ENCODE measurements at regions not wholly inside any gene's neighbourhood (a gene's known extent, or its start where the extent isn't known, plus 50 kb on each side); places are given as distances from the start of the nearest gene placed in this dataset.
"Not testable (repeated sequence)": the region's sequence is repeated elsewhere in the genome, so short reads cannot be mapped to it uniquely, and the experiment has no call there.

- DNase-seq = peak in 2 of 51 donors; percentile 6 to 21
Measured at GRCh38 chr5:125236981-125237380, 490.5 kb upstream of the ZNF608 start.

GRCh38 chr5:125244531-125244930 is 498.1 kb upstream of the ZNF608 start:
- DNase-seq = no peak

GRCh38 chr5:125245216-125245615 is 498.8 kb upstream of the ZNF608 start:
- no peak for DNase-seq

- no peak for DNase-seq
Measured at GRCh38 chr5:125249400-125249799, 503.0 kb upstream of the ZNF608 start.

- no peak for DNase-seq
Measured at GRCh38 chr5:125251703-125252102, 505.3 kb upstream of the ZNF608 start.

- not testable (repeated sequence) for DNase-seq
Measured at GRCh38 chr5:125253634-125254033, 507.2 kb upstream of the ZNF608 start.

GRCh38 chr5:125254267-125254666 is 507.8 kb upstream of the ZNF608 start:
- no peak for DNase-seq

GRCh38 chr5:125256296-125256695 is 509.9 kb upstream of the ZNF608 start:
- no peak for DNase-seq

- no peak for DNase-seq
Measured at GRCh38 chr5:125257057-125257972, 510.9 kb upstream of the ZNF608 start.

GRCh38 chr5:125257997-125258396 is 511.6 kb upstream of the ZNF608 start:
- no peak for DNase-seq

- DNase-seq = no peak
Measured at GRCh38 chr5:125258615-125259014, 512.2 kb upstream of the ZNF608 start.

GRCh38 chr5:125261505-125262250 is 515.2 kb upstream of the ZNF608 start:
- no peak for DNase-seq

GRCh38 chr5:125262782-125263181 is 516.3 kb upstream of the ZNF608 start:
- no peak for DNase-seq

- no peak for DNase-seq
Measured at GRCh38 chr5:125263356-125263755, 516.9 kb upstream of the ZNF608 start.

- no peak for DNase-seq
Measured at GRCh38 chr5:125266106-125266505, 519.7 kb upstream of the ZNF608 start.

- DNase-seq = no peak
Measured at GRCh38 chr5:125267636-125268248, 521.3 kb upstream of the ZNF608 start.

GRCh38 chr5:125269926-125270325 is 523.5 kb upstream of the ZNF608 start:
- no peak for DNase-seq

- no peak for DNase-seq
Measured at GRCh38 chr5:125272357-125272756, 525.9 kb upstream of the ZNF608 start.

- DNase-seq = no peak
Measured at GRCh38 chr5:125274211-125274610, 527.8 kb upstream of the ZNF608 start.

GRCh38 chr5:125274938-125275724 is 528.7 kb upstream of the ZNF608 start:
- no peak for DNase-seq

- no peak for DNase-seq
Measured at GRCh38 chr5:125275725-125276090, 529.3 kb upstream of the ZNF608 start.
